Astrocyte of the spinal cord (primary cell): ENCODE measurements at regions not wholly inside any gene's neighbourhood (a gene's known extent, or its start where the extent isn't known, plus 50 kb on each side); places are given as distances from the start of the nearest gene placed in this dataset.

ENCODE experiments used
- DNase-seq: peaks from one replicate; pipeline ENCODE4 v3.0.0; 2011; ENCODE audit warnings: low read depth, low spot score
- H3K4me3 ChIP-seq: 2 replicates; pipeline ENCODE4 v1.5.1; 2011; ENCODE audit warnings: low read depth, mild to moderate bottlenecking, low read length, moderate library complexity
- CTCF ChIP-seq: IDR thresholded peaks from 2 replicates; pipeline ENCODE4 v1.5.1; 2012; ENCODE audit warnings: low read depth, mild to moderate bottlenecking, low read length, inconsistent platforms
- in situ Hi-C: cut with HindIII; loops from 2 replicates; pipeline ENCODE4 v1.10.0; 2017; ENCODE audit warnings: low sequenced_read_pairs

- no peak overlapping the region for H3K4me3 ChIP-seq
- no peak for DNase-seq
- TF ChIP-seq CTCF: no peak
- in situ Hi-C loops: no loop called here
Measured at GRCh38 chr10:64996886-64997285, 1475.7 kb downstream of the REEP3 start.

GRCh38 chr10:65010845-65011244 is 1489.6 kb downstream of the REEP3 start:
- no peak overlapping the region for H3K4me3 ChIP-seq
- in situ Hi-C loops: no loop called here
- no peak for DNase-seq
- no peak for TF ChIP-seq CTCF

DNA sequence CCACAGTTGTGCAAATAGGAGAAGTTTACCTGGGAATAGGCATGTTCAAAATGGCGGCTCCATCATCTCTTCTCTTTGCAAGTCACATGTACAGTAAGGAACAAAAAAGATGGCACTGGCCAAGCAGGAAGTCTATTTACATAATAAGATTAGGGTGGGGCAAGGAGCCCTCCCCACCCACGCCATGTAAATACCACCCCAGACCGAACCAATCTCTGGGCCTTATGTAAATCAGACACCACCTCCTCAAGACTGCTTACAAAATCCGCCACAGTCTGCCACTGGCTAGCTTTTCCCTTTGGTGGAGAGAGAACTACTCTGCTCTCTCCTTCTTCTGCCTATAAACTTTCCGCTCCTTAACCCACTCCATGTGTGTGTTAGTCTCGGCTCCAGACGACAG is 1496.3 kb downstream of the REEP3 start:
- no peak overlapping the region for H3K4me3 ChIP-seq
- no peak for TF ChIP-seq CTCF
- DNase-seq: no peak
- in situ Hi-C loops: no loop called here

- no peak overlapping the region for H3K4me3 ChIP-seq
- TF ChIP-seq CTCF: no peak
- no peak for DNase-seq
- in situ Hi-C loops: no loop called here
Measured at GRCh38 chr10:65024886-65025285, 1503.7 kb downstream of the REEP3 start.

DNA sequence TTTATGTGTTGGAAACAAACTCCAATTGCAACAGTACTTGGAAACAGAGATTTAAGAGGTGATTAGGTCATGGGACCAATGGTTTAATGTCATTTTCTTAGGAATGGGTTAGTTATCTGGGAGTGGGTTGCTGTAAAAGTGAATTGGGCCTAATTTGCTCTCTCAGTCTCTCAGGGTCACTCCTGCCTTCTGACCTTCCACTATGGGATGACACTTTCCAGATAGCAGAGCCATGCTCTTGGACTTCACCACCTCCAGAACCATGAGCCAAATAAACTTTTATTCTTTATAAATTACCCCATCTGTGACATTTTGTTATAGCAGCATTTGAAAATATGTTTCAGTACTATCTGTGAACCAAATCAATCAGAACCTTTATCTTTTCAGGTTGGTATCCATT is 1509.1 kb downstream of the REEP3 start:
- in situ Hi-C loops: no loop called here
- TF ChIP-seq CTCF: no peak
- DNase-seq: no peak
- no peak overlapping the region for H3K4me3 ChIP-seq

GRCh38 chr10:65032867-65033769 is 1511.9 kb downstream of the REEP3 start:
- in situ Hi-C loops: no loop called here
- DNase-seq: no peak
- no peak for TF ChIP-seq CTCF
- H3K4me3 ChIP-seq: no peak overlapping the region
